ENCODE measurements at regions not wholly inside any gene's neighbourhood (a gene's known extent, or its start where the extent isn't known, plus 50 kb on each side); places are given as distances from the start of the nearest gene placed in this dataset.

- TF ChIP-seq CTCF (IDR thresholded peaks at IDR 0.05; ENCODE audit: borderline replicate concordance, extremely low read depth, low read length, poor library complexity, severe bottlenecking) (no peak), EZH2 (IDR thresholded peaks at IDR 0.05; ENCODE audit: borderline replicate concordance, low read depth, low read length, severe bottlenecking) (no peak)
Observed at GRCh38 chr11:104624021-104624420, 274.2 kb downstream of the CASP12 start.

All from DND-41 (cell line).